ENCODE measurements at regions not wholly inside any gene's neighbourhood (a gene's known extent, or its start where the extent isn't known, plus 50 kb on each side); places are given as distances from the start of the nearest gene placed in this dataset.

DNA sequence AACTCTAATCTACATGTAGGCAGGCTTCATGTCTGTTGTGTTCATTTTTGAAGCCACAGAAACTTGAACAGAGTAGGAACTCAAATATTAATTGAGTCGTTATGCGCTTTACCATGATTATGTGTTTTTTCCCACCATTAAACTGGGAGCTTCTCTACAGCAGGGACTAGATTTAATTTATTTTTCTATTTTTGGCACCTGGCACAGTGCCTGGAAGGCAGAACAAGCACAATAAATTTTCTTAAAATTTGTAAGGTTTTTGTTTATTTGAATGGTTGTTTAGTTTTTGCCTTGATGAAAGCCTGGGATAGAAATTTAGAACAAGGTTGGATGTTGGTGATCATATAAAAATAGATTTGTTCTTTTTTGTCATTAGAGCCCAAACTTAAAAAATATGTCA lies 221.7 kb upstream of the PLEKHG7 start:
- H3K4me1 ChIP-seq, result no peaks in the 10 kb centered on the region
- TF ChIP-seq CTCF (IDR thresholded peaks at IDR 0.05; ENCODE audit: insufficient read depth in 1 of 2, low read depth in 1 of 2, low read length in 1 of 2, severe bottlenecking in 1 of 2, unreplicated experiment in 1 of 2), result no peak
- H3K9me3 ChIP-seq, result no peaks in the 10 kb centered on the region
- no peaks in the 10 kb centered on the region for H3K36me3 ChIP-seq (ENCODE audit: control insufficient read depth, insufficient read depth, low read length)
- Mint-ChIP-seq H3K36me3 (ENCODE audit: insufficient read depth, unreplicated experiment) (no peaks in the 10 kb centered on the region), H3K27me3 (ENCODE audit: insufficient read depth, unreplicated experiment) (peaks cover 11% of the 10 kb centered on the region), H3K9me3 (ENCODE audit: unreplicated experiment) (no peaks in the 10 kb centered on the region), H3K4me1 (ENCODE audit: low read depth, unreplicated experiment) (no peaks in the 10 kb centered on the region), H3K27ac (ENCODE audit: unreplicated experiment) (no peak overlapping the region), H3K4me3 (ENCODE audit: unreplicated experiment) (no peak overlapping the region)
- no peaks in the 10 kb centered on the region for H3K27me3 ChIP-seq (replicated peaks; ENCODE audit: control insufficient read depth, insufficient read depth, low read length)
- no TSS peak for BruUV-seq (replicated peaks)
- H3K4me3 ChIP-seq (ENCODE audit: low read depth, low read length), result no peak overlapping the region
- intact Hi-C loops (cut with micrococcal nuclease; ENCODE audit: unreplicated experiment), result no loop called here
- no peak for DNase-seq
- ChIA-PET CTCF (no interaction called here), POLR2A (no interaction called here)

DNA sequence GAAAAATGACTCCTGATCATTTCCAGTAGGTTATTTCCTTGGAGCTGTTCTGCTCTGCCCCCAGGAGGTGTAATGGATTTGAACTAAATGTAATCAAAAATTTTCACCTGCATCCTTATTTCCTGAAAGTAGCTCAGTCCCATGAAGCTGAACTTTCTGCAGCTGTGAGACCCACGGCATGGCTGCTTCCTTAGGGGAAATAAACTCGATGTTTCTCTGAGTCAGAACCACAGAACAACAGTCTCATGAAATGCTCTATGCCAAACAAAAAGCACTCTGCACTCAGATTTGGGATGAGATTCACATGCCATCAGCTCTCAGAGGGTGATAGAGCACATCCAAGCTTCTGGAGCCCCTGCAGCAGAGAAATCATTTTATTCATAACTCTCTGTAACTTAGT lies 224.1 kb upstream of the PLEKHG7 start:
- Mint-ChIP-seq H3K36me3 (ENCODE audit: insufficient read depth, unreplicated experiment) (no peaks in the 10 kb centered on the region), H3K4me1 (ENCODE audit: low read depth, unreplicated experiment) (no peaks in the 10 kb centered on the region), H3K27me3 (ENCODE audit: insufficient read depth, unreplicated experiment) (peaks cover 7% of the 10 kb centered on the region), H3K4me3 (ENCODE audit: unreplicated experiment) (no peak overlapping the region), H3K27ac (ENCODE audit: unreplicated experiment) (no peak overlapping the region), H3K9me3 (ENCODE audit: unreplicated experiment) (no peaks in the 10 kb centered on the region)
- Histone ChIP-seq H3K36me3 (ENCODE audit: control insufficient read depth, insufficient read depth, low read length) (no peaks in the 10 kb centered on the region), H3K4me3 (ENCODE audit: low read depth, low read length) (no peak overlapping the region), H3K27me3 (replicated peaks; ENCODE audit: control insufficient read depth, insufficient read depth, low read length) (no peaks in the 10 kb centered on the region), H3K9me3 (no peaks in the 10 kb centered on the region), H3K4me1 (no peaks in the 10 kb centered on the region)
- intact Hi-C loops (cut with micrococcal nuclease; ENCODE audit: unreplicated experiment), result no loop called here
- no peak for TF ChIP-seq CTCF (IDR thresholded peaks at IDR 0.05; ENCODE audit: insufficient read depth in 1 of 2, low read depth in 1 of 2, low read length in 1 of 2, severe bottlenecking in 1 of 2, unreplicated experiment in 1 of 2)
- no TSS peak for BruUV-seq (replicated peaks)
- ChIA-PET CTCF (no interaction called here), POLR2A (no interaction called here)
- no peak for DNase-seq

DNA sequence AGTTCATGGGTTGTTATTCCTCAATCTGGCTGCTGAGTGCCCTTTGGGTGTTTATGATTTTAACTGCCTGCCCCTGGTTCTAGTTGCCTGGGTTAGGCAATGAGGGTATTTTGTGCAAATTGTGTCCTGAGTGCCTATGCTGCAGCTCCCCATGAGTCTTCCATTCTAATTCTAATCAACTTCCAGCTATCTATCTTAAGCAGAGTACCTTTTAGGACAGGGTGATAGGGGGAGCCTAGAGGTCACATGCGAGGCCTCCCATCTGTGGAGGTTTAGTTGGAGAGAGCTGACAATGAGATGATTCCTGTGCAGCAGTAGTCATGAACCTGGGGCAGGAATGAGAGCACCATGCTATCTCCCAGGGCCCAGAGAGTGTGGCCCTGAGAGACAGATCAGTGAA lies 225.9 kb upstream of the PLEKHG7 start:
- Mint-ChIP-seq H3K27me3 (ENCODE audit: insufficient read depth, unreplicated experiment) (peaks cover 7% of the 10 kb centered on the region), H3K27ac (ENCODE audit: unreplicated experiment) (no peak overlapping the region), H3K4me3 (ENCODE audit: unreplicated experiment) (no peak overlapping the region), H3K4me1 (ENCODE audit: low read depth, unreplicated experiment) (no peaks in the 10 kb centered on the region), H3K36me3 (ENCODE audit: insufficient read depth, unreplicated experiment) (no peaks in the 10 kb centered on the region), H3K9me3 (ENCODE audit: unreplicated experiment) (no peaks in the 10 kb centered on the region)
- no peak for TF ChIP-seq CTCF (IDR thresholded peaks at IDR 0.05; ENCODE audit: insufficient read depth in 1 of 2, low read depth in 1 of 2, low read length in 1 of 2, severe bottlenecking in 1 of 2, unreplicated experiment in 1 of 2)
- BruUV-seq (replicated peaks), result no TSS peak
- H3K4me3 ChIP-seq (ENCODE audit: low read depth, low read length), result no peak overlapping the region
- intact Hi-C loops (cut with micrococcal nuclease; ENCODE audit: unreplicated experiment), result no loop called here
- no peaks in the 10 kb centered on the region for H3K4me1 ChIP-seq
- H3K9me3 ChIP-seq, result no peaks in the 10 kb centered on the region
- no peaks in the 10 kb centered on the region for H3K36me3 ChIP-seq (ENCODE audit: control insufficient read depth, insufficient read depth, low read length)
- no peaks in the 10 kb centered on the region for H3K27me3 ChIP-seq (replicated peaks; ENCODE audit: control insufficient read depth, insufficient read depth, low read length)
- DNase-seq, result no peak
- POLR2A ChIA-PET, result no interaction called here
- CTCF ChIA-PET, result no interaction called here

Measured in Caco-2 (cell line).